ENCODE measurements at regions not wholly inside any gene's neighbourhood (a gene's known extent, or its start where the extent isn't known, plus 50 kb on each side); places are given as distances from the start of the nearest gene placed in this dataset.

GRCh38 chr1:232483826-232484225 lies 146.1 kb downstream of the SIPA1L2 start:
- TF ChIP-seq, protein P1, sequence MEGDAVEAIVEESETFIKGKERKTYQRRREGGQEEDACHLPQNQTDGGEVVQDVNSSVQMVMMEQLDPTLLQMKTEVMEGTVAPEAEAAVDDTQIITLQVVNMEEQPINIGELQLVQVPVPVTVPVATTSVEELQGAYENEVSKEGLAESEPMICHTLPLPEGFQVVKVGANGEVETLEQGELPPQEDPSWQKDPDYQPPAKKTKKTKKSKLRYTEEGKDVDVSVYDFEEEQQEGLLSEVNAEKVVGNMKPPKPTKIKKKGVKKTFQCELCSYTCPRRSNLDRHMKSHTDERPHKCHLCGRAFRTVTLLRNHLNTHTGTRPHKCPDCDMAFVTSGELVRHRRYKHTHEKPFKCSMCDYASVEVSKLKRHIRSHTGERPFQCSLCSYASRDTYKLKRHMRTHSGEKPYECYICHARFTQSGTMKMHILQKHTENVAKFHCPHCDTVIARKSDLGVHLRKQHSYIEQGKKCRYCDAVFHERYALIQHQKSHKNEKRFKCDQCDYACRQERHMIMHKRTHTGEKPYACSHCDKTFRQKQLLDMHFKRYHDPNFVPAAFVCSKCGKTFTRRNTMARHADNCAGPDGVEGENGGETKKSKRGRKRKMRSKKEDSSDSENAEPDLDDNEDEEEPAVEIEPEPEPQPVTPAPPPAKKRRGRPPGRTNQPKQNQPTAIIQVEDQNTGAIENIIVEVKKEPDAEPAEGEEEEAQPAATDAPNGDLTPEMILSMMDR (IDR thresholded peaks at IDR 0.05; ENCODE audit: poor library complexity, severe bottlenecking) = no peak
- no peak for TF ChIP-seq EZH2 (IDR thresholded peaks at IDR 0.05; ENCODE audit: borderline replicate concordance, insufficient read depth, low read length, poor library complexity, severe bottlenecking)
